NCI-H2196 (cell line): ENCODE measurements at regions not wholly inside any gene's neighbourhood (a gene's known extent, or its start where the extent isn't known, plus 50 kb on each side); places are given as distances from the start of the nearest gene placed in this dataset.
"Not testable (repeated sequence)": the region's sequence is repeated elsewhere in the genome, so short reads cannot be mapped to it uniquely, and the experiment has no call there.

Experiments
- DNase-seq: peaks from one replicate; lab custom pipeline; 2025; ENCODE audit not compliant: unreplicated experiment; lab: John Stamatoyannopoulos, UW

GRCh38 chr7:85274454-85274853, 87.6 kb upstream of the SEMA3D start:
- DNase-seq, result no peak

- no peak for DNase-seq
Observed at GRCh38 chr7:85262891-85263290, 76.0 kb upstream of the SEMA3D start.

- no peak for DNase-seq
Observed at GRCh38 chr7:85261336-85261735, 74.5 kb upstream of the SEMA3D start.

- DNase-seq, result not testable (repeated sequence)
Observed at GRCh38 chr7:85249787-85250186, 62.9 kb upstream of the SEMA3D start.

GRCh38 chr7:85239109-85239508, 52.3 kb upstream of the SEMA3D start:
- no peak for DNase-seq

GRCh38 chr7:85237721-85238120, 50.9 kb upstream of the SEMA3D start:
- DNase-seq, result no peak
